Tibial nerve (tissue), 4 donors: ENCODE measurements at regions not wholly inside any gene's neighbourhood (a gene's known extent, or its start where the extent isn't known, plus 50 kb on each side); places are given as distances from the start of the nearest gene placed in this dataset.

Experiments
- DNase-seq, 2 donors: peaks; one replicate each; pipeline ENCODE4 v3.0.0-alpha.2; 2019; ENCODE audit warnings: low spot score in 2 of 2
- H3K27ac ChIP-seq, 4 donors: fragments of 200-600 bp; sonication (generic) in 3 of 4; one replicate each; pipeline ENCODE4 v1.5.1; 2017 to 2019; ENCODE audit warnings: mild to moderate bottlenecking in 1 of 4
- H3K27me3 ChIP-seq, 2 donors: fragments of 200-600 bp; sonication (generic) in 1 of 2; one replicate each; pipeline versions ENCODE4 v1.5.1 to v1.6.0; 2017 to 2019
- H3K36me3 ChIP-seq, 3 donors: fragments of 200-600 bp; sonication (generic); one replicate each; pipeline ENCODE4 v1.5.1; 2018 to 2019
- H3K4me1 ChIP-seq, 4 donors: fragments of 200-600 bp; sonication (generic) in 3 of 4; one replicate each; pipeline ENCODE4 v1.5.1; 2017 to 2019
- H3K4me3 ChIP-seq, 4 donors: fragments of 200-600 bp; sonication (generic) in 3 of 4; one replicate each; pipeline ENCODE4 v1.5.1; 2017 to 2019; ENCODE audit warnings: mild to moderate bottlenecking in 1 of 4, moderate library complexity in 1 of 4
- H3K9me3 ChIP-seq, 4 donors: fragments of 200-600 bp; sonication (generic) in 3 of 4; one replicate each; pipeline ENCODE4 v1.5.1; 2017 to 2019
- CTCF ChIP-seq, 5 experiments: fragments of 200-600 bp in 3 of 5; fragments of 450-650 bp in 2 of 5; sonication (generic) in 3 of 5; IDR thresholded peaks; one replicate each; pipeline ENCODE4 v1.5.1; 2016 to 2019; ENCODE audit warnings: antibody characterized with exemption in 5 of 5, mild to moderate bottlenecking in 3 of 5, moderate library complexity in 2 of 5
- EP300 ChIP-seq, 2 donors: sonication (generic); formaldehyde crosslinking; IDR thresholded peaks; one replicate each; pipeline ENCODE4 v1.6.1; 2017; ENCODE audit warnings: antibody characterized with exemption in 2 of 2, mild to moderate bottlenecking in 1 of 2
- POLR2A ChIP-seq, 2 donors: fragments of 450-650 bp; IDR thresholded peaks; one replicate each; pipeline ENCODE4 v1.6.1; 2017; ENCODE audit warnings: antibody characterized with exemption in 2 of 2, mild to moderate bottlenecking in 2 of 2, moderate library complexity in 2 of 2
- WGBS, 2 donors: methylation state at CpG; one replicate each; pipeline ENCODE4 v1.1.5; 2018; 5-methylcytosine and 5-hydroxymethylcytosine counted together

GRCh38 chr20:58584881-58585752 lies 66.0 kb upstream of the STX16 start:
- Histone ChIP-seq H3K27ac (no peak overlapping the region), H3K9me3 (no peaks in the 10 kb centered on the region), H3K4me3 (no peak overlapping the region), H3K27me3 (no peaks in the 10 kb centered on the region), H3K36me3 (no peaks in the 10 kb centered on the region), H3K4me1 (no peaks in the 10 kb centered on the region)
- WGBS, 2 donors = 46 to 49% methylated on average over 9 of the region's 9 CpGs
- TF ChIP-seq CTCF (IDR thresholded peaks at IDR 0.05) (no peak), EP300 (IDR thresholded peaks at IDR 0.05) (no peak), POLR2A (IDR thresholded peaks at IDR 0.05) (no peak)
- DNase-seq = no peak

- 87 to 93% methylated on average over 8 of the region's 8 CpGs for WGBS, 2 donors
- Histone ChIP-seq H3K9me3 (no peaks in the 10 kb centered on the region), H3K27ac (no peak overlapping the region), H3K4me3 (no peak overlapping the region), H3K4me1 (no peaks in the 10 kb centered on the region), H3K27me3 (no peaks in the 10 kb centered on the region), H3K36me3 (no peaks in the 10 kb centered on the region)
- TF ChIP-seq POLR2A (IDR thresholded peaks at IDR 0.05) (no peak), CTCF (IDR thresholded peaks at IDR 0.05) (no peak), EP300 (IDR thresholded peaks at IDR 0.05) (no peak)
- DNase-seq = no peak
Observed at GRCh38 chr20:58584051-58584824, 66.8 kb upstream of the STX16 start.

GRCh38 chr20:58583586-58583985 lies 67.5 kb upstream of the STX16 start:
- no peak for DNase-seq
- 56 to 60% methylated on average over 8 of the region's 8 CpGs for WGBS, 2 donors
- Histone ChIP-seq H3K27ac (no peak overlapping the region), H3K9me3 (no peaks in the 10 kb centered on the region), H3K36me3 (no peaks in the 10 kb centered on the region), H3K27me3 (no peaks in the 10 kb centered on the region), H3K4me1 (no peaks in the 10 kb centered on the region), H3K4me3 (no peak overlapping the region)
- TF ChIP-seq EP300 (IDR thresholded peaks at IDR 0.05) (no peak), CTCF (IDR thresholded peaks at IDR 0.05) (no peak), POLR2A (IDR thresholded peaks at IDR 0.05) (no peak)

GRCh38 chr20:58583176-58583575 lies 67.9 kb upstream of the STX16 start:
- DNase-seq = no peak
- Histone ChIP-seq H3K27ac (no peak overlapping the region), H3K4me1 (no peaks in the 10 kb centered on the region), H3K4me3 (no peak overlapping the region), H3K27me3 (no peaks in the 10 kb centered on the region), H3K36me3 (no peaks in the 10 kb centered on the region), H3K9me3 (no peaks in the 10 kb centered on the region)
- TF ChIP-seq EP300 (IDR thresholded peaks at IDR 0.05) (no peak), POLR2A (IDR thresholded peaks at IDR 0.05) (no peak), CTCF (IDR thresholded peaks at IDR 0.05) (no peak)
- 54 to 65% methylated on average over 13 of the region's 13 CpGs for WGBS, 2 donors

- Histone ChIP-seq H3K9me3 (no peaks in the 10 kb centered on the region), H3K27me3 (no peaks in the 10 kb centered on the region), H3K4me1 (no peaks in the 10 kb centered on the region), H3K4me3 (no peak overlapping the region), H3K36me3 (no peaks in the 10 kb centered on the region), H3K27ac (no peak overlapping the region)
- no peak for DNase-seq
- TF ChIP-seq CTCF (IDR thresholded peaks at IDR 0.05) = no peak
- no peak for TF ChIP-seq POLR2A (IDR thresholded peaks at IDR 0.05)
- no peak for TF ChIP-seq EP300 (IDR thresholded peaks at IDR 0.05)
- WGBS, 2 donors = 81 to 92% methylated on average over 7 of the region's 7 CpGs
Observed at GRCh38 chr20:58580474-58580835, 65.3 kb upstream of the APCDD1L start.
